Gastrocnemius medialis (tissue), 4 donors: ENCODE measurements at regions not wholly inside any gene's neighbourhood (a gene's known extent, or its start where the extent isn't known, plus 50 kb on each side); places are given as distances from the start of the nearest gene placed in this dataset.

Experiments
- ATAC-seq, 2 donors: fragments of 150-250 bp; one replicate each; pipeline ENCODE4 v1.9.1; 2016
- DNase-seq, 2 donors: peaks; one replicate each; pipeline ENCODE4 v3.0.0-alpha.2; 2019
- H3K27ac ChIP-seq, 4 donors: fragments of 200-600 bp; sonication (generic); 1 replicate in 1 of 4; 2 replicates in 3 of 4; pipeline ENCODE4 v1.5.1; 2016 to 2018; ENCODE audit warnings: mild to moderate bottlenecking in 2 of 4, moderate library complexity in 1 of 4
- H3K27me3 ChIP-seq, 3 donors: fragments of 200-600 bp; sonication (generic) in 2 of 3; 1 replicate in 1 of 3; 2 replicates in 2 of 3; pipeline versions ENCODE4 v1.5.1 to v1.6.0; 2016 to 2019; ENCODE audit warnings: mild to moderate bottlenecking in 1 of 3, moderate library complexity in 1 of 3
- H3K36me3 ChIP-seq, 2 donors: fragments of 200-600 bp; sonication (generic) in 1 of 2; one replicate each; pipeline ENCODE4 v1.5.1; 2017 to 2018
- H3K4me1 ChIP-seq, 2 donors: fragments of 200-600 bp; sonication (generic) in 1 of 2; one replicate each; pipeline ENCODE4 v1.5.1; 2016 to 2017; ENCODE audit warnings: mild to moderate bottlenecking in 2 of 2
- H3K4me3 ChIP-seq, 4 donors: fragments of 200-600 bp; sonication (generic) in 3 of 4; 1 replicate in 1 of 4; 2 replicates in 3 of 4; pipeline ENCODE4 v1.5.1; 2016 to 2019; ENCODE audit warnings: mild to moderate bottlenecking in 2 of 4
- H3K9me3 ChIP-seq, 3 donors: fragments of 200-600 bp; sonication (generic) in 2 of 3; 1 replicate in 1 of 3; 2 replicates in 2 of 3; pipeline ENCODE4 v1.5.1; 2016 to 2019
- CTCF ChIP-seq, 5 experiments: fragments of 450-650 bp in 3 of 5; fragments of 200-600 bp in 2 of 5; sonication (generic) in 2 of 5; IDR thresholded peaks in 4 of 5; conservative IDR thresholded peaks in 1 of 5; 1 replicate in 4 of 5; 2 replicates in 1 of 5; pipeline ENCODE4 v1.5.1; 2016 to 2019; ENCODE audit warnings: antibody characterized with exemption in 5 of 5, mild to moderate bottlenecking in 3 of 5, moderate library complexity in 3 of 5
- POLR2A ChIP-seq, 2 donors: fragments of 450-650 bp; IDR thresholded peaks; one replicate each; pipeline ENCODE4 v1.6.1; 2017; ENCODE audit warnings: antibody characterized with exemption in 2 of 2, mild to moderate bottlenecking in 2 of 2, moderate library complexity in 2 of 2
- in situ Hi-C, 4 donors: fragments of 200-750 bp; cut with MboI; loops; one replicate each; pipeline versions ENCODE4 v1.15.0 to v1.8.0; 2017; ENCODE audit warnings: low sequenced_read_pairs in 4 of 4
- intact Hi-C: fragments of 100-400 bp; cut with DNase I; formaldehyde crosslinking; loops from one replicate; pipeline ENCODE4 v1.15.1; 2023; ENCODE audit warnings: low total_unique reads

DNA sequence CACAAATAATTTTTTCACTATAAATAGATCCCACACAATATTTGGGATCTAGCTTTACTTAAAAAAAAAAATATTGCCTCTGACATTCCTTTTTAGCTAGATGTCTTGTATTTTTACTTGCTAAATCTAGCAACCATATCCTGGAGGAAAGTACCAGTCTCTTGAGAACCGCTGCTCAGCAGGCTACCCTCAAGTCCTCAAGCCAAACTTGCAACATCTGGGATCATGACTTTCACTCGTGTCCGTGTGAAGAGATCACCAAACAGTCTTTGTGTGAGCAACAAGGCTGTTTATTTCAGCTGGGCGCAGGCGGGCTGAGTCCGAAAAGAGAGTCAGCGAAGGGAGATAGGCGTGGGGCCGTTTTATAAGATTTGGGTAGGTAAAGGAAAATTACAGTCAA lies 180.3 kb upstream of the FER start:
- in situ Hi-C loops (no loop called here), intact Hi-C loops (no loop called here)
- Histone ChIP-seq H3K36me3 (no peaks in the 10 kb centered on the region), H3K9me3 (no peaks in the 10 kb centered on the region), H3K4me1 (no peaks in the 10 kb centered on the region), H3K27ac (no peak overlapping the region), H3K27me3 (no peaks in the 10 kb centered on the region), H3K4me3 (no peak overlapping the region)
- ATAC-seq (no peak), DNase-seq (peak in 1 of 2 donors; percentile 15)
- TF ChIP-seq POLR2A (IDR thresholded peaks at IDR 0.05) (no peak), CTCF (IDR thresholded peaks at IDR 0.05 in 4 of 5, conservative IDR thresholded peaks at IDR 0.05 in 1 of 5) (no peak)

DNA sequence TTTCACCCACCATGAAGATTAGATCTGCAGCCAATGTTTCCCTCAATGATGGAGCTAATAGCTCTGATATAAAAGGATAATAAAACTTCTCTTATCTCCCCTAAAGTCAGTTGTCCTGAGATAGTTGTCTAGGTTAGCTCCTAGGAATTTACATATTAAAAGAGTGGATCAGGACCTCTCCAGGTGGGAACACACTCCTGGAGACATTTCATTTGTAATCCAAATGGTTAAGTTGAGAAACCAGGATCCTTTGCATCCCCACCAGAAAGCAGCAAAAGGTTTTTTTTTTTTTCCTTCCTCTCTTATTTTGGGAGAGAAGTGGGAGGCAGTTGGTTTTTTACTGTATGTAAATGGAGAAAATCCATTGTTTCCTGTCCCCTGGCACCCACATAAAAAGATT lies 182.5 kb upstream of the FBXL17 start:
- DNase-seq (no peak), ATAC-seq (no peak)
- in situ Hi-C loops = no loop called here
- Histone ChIP-seq H3K27ac (no peak overlapping the region), H3K27me3 (no peaks in the 10 kb centered on the region), H3K9me3 (no peaks in the 10 kb centered on the region), H3K36me3 (no peaks in the 10 kb centered on the region), H3K4me3 (no peak overlapping the region), H3K4me1 (no peaks in the 10 kb centered on the region)
- intact Hi-C loops = no loop called here
- no peak for TF ChIP-seq POLR2A (IDR thresholded peaks at IDR 0.05)
- no peak for TF ChIP-seq CTCF (IDR thresholded peaks at IDR 0.05 in 4 of 5, conservative IDR thresholded peaks at IDR 0.05 in 1 of 5)

DNA sequence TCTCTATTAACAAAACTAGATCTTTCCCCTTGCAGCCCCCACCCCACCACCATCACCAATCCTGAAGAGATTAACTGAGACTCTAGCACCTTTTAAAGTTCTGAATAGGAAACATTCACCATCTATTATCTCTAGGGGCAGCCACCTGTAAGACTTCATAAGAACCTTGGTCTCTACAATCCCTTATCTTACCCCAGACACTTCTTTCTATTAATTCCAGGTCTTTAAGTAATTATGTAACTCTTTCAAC lies 180.2 kb upstream of the FBXL17 start:
- H3K27me3 ChIP-seq = no peaks in the 10 kb centered on the region
- in situ Hi-C loops = no loop called here
- no peak for TF ChIP-seq POLR2A (IDR thresholded peaks at IDR 0.05)
- TF ChIP-seq CTCF (IDR thresholded peaks at IDR 0.05 in 4 of 5, conservative IDR thresholded peaks at IDR 0.05 in 1 of 5) = no peak

DNA sequence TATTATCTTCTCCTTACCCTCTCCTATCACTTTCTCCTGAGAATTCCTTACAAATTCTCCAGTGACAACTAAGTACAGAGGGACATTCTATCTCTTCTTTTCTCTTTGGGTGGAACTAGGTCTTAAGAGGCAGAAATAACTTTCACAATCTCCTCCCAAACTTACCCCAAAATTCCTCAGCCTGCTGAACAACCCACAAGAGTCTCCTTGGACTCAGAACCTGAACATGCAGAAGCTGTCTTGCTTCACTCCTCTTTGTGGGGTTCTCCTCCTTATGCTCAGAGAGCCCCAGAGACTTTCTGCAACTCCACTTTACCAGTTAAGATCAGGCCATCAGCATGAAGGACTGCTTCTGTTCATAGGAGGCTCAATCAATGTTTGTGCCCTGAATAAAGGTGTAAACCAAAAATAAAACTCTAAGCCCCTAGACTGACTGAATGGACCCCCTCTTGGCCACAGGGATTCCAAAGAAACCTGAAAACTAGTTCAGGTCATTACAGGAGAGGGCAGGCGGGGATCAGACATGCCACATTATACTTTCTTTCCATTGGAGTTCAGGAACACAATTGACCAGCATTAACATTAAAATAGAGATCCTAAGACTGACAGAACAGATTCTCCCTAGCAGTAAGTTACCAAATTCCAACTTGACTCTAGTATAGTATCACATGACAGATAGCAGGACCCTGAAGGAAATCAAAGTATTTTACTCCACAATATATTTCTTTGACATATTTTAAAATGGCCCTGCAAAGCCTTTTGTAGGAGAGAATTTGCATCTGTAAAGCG lies 179.7 kb upstream of the FBXL17 start:
- Histone ChIP-seq H3K4me1 (no peaks in the 10 kb centered on the region), H3K36me3 (no peaks in the 10 kb centered on the region), H3K27ac (no peak overlapping the region), H3K4me3 (no peak overlapping the region), H3K9me3 (no peaks in the 10 kb centered on the region), H3K27me3 (no peaks in the 10 kb centered on the region)
- no peak for DNase-seq
- peak in 1 of 2 donors; percentile 33 for ATAC-seq
- in situ Hi-C loops (no loop called here), intact Hi-C loops (no loop called here)
- TF ChIP-seq POLR2A (IDR thresholded peaks at IDR 0.05) = no peak

More for the DNA sequence above, 180.2 kb upstream of the FBXL17 start:
- no peak overlapping the region for H3K27ac ChIP-seq
- intact Hi-C loops = no loop called here
- ATAC-seq (no peak), DNase-seq (no peak)
- no peaks in the 10 kb centered on the region for H3K4me1 ChIP-seq
- no peaks in the 10 kb centered on the region for H3K36me3 ChIP-seq
- H3K9me3 ChIP-seq = no peaks in the 10 kb centered on the region
- H3K4me3 ChIP-seq = no peak overlapping the region

- Histone ChIP-seq H3K9me3 (no peaks in the 10 kb centered on the region), H3K27me3 (no peaks in the 10 kb centered on the region), H3K4me3 (no peak overlapping the region), H3K27ac (peak overlapping the region; percentile 33 to 49 (median 38)), H3K36me3 (no peaks in the 10 kb centered on the region), H3K4me1 (no peaks in the 10 kb centered on the region)
- intact Hi-C loops = no loop called here
- peak; percentile 4 to 50 for DNase-seq
- TF ChIP-seq POLR2A (IDR thresholded peaks at IDR 0.05) (no peak), CTCF (IDR thresholded peaks at IDR 0.05 in 4 of 5, conservative IDR thresholded peaks at IDR 0.05 in 1 of 5) (no peak)
- in situ Hi-C loops = no loop called here
- ATAC-seq = peak; percentile 75 to 85
These were observed 178.7 kb upstream of the FBXL17 start for GRCh38 chr5:108560581-108560980.
